HFF-Myc (cell line): ENCODE measurements at regions not wholly inside any gene's neighbourhood (a gene's known extent, or its start where the extent isn't known, plus 50 kb on each side); places are given as distances from the start of the nearest gene placed in this dataset.

Experiments
- DNase-seq: peaks from one replicate; pipeline ENCODE4 v3.0.0-alpha.2; 2011; ENCODE audit warnings: low read depth; ENCODE audit errors: extremely low read depth
- H3K4me3 ChIP-seq: replicated peaks from 2 replicates; pipeline ENCODE4 v1.5.1; 2011; ENCODE audit warnings: low read depth, mild to moderate bottlenecking, control low read depth, low read length
- TF ChIP-seq, protein P1 (sequence below): IDR thresholded peaks from 2 replicates; pipeline ENCODE4 v1.5.1; 2012; ENCODE audit warnings: mild to moderate bottlenecking, low read depth, low read length, control low read depth; ENCODE audit errors: missing control alignments

DNA sequence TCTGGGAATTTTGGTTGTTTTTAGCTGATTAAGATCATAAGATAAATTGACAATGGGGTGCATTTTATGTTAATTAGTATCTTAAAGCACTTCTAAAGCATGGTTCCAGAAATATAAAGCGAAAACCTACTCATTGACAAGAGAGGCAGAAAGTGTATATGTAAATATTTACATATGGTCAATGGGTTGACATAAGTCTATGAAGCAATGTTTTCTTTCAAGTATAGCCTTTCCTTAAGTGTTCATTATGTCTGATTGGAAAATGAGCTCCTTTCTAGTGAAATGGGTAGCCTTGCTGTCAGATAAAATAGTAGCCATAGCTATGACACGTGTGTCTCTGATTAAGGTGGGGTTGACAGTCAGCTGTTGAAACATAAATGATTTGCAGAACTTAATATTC, 365.2 kb upstream of the AGTR1 start:
- no peak for DNase-seq
- TF ChIP-seq, protein P1, sequence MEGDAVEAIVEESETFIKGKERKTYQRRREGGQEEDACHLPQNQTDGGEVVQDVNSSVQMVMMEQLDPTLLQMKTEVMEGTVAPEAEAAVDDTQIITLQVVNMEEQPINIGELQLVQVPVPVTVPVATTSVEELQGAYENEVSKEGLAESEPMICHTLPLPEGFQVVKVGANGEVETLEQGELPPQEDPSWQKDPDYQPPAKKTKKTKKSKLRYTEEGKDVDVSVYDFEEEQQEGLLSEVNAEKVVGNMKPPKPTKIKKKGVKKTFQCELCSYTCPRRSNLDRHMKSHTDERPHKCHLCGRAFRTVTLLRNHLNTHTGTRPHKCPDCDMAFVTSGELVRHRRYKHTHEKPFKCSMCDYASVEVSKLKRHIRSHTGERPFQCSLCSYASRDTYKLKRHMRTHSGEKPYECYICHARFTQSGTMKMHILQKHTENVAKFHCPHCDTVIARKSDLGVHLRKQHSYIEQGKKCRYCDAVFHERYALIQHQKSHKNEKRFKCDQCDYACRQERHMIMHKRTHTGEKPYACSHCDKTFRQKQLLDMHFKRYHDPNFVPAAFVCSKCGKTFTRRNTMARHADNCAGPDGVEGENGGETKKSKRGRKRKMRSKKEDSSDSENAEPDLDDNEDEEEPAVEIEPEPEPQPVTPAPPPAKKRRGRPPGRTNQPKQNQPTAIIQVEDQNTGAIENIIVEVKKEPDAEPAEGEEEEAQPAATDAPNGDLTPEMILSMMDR = no peak
- no peak overlapping the region for H3K4me3 ChIP-seq

GRCh38 chr3:148333091-148333490, 364.6 kb upstream of the AGTR1 start:
- H3K4me3 ChIP-seq = no peak overlapping the region
- DNase-seq = no peak
- TF ChIP-seq, protein P1 = no peak

GRCh38 chr3:148335612-148336011, 362.1 kb upstream of the AGTR1 start:
- TF ChIP-seq, protein P1 = no peak
- DNase-seq = no peak
- no peak overlapping the region for H3K4me3 ChIP-seq

DNA sequence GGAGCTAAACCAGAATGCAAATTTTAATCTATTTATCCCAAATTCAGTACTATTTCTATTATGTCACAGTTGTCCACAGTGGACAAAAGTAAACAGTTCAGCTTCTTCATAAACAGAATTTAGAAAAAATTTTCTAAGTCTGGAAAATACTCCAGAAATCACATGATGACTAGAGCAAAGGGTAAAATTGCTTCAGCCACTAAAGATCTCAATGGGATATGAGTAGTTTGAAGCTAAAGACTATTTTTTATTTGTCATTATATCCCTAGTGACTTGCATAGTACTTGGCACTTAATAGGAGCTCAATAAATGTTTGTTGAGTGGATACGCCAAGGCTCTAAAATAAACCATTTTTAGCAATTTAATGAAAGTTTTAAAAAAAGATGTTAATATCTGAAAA, 354.3 kb upstream of the AGTR1 start:
- H3K4me3 ChIP-seq = no peak overlapping the region
- TF ChIP-seq, protein P1 = no peak
- DNase-seq = no peak

GRCh38 chr3:148344521-148344920, 353.2 kb upstream of the AGTR1 start:
- TF ChIP-seq, protein P1 = no peak
- no peak for DNase-seq
- no peak overlapping the region for H3K4me3 ChIP-seq

DNA sequence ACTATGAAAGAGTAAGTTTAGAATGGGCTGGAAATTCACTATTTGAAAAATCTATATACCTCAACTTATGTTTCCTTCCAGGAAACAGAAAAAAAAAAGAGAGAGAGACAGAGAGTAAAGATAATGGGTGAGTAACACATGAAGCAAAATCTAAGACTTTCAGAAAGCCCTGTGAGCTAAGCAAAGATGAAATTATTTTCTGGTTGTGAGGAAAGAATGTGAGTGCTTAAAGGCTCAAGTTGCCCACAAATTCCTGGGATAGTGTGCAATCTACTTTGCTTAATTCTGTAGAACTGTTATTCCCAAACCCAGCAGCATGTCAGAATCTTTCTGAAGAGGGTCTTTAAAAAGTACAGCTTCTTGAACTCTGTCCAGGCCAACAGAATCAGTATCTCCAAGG, 337.7 kb upstream of the AGTR1 start:
- TF ChIP-seq, protein P1 = no peak
- no peak for DNase-seq
- H3K4me3 ChIP-seq = no peak overlapping the region

- H3K4me3 ChIP-seq = no peak overlapping the region
- no peak for DNase-seq
- TF ChIP-seq, protein P1 = no peak
Observed at GRCh38 chr3:148366743-148367410, 330.8 kb upstream of the AGTR1 start.
